HT-29 (cell line): ENCODE measurements at regions not wholly inside any gene's neighbourhood (a gene's known extent, or its start where the extent isn't known, plus 50 kb on each side); places are given as distances from the start of the nearest gene placed in this dataset.

Experiments
- DNase-seq: peaks from one replicate; pipeline ENCODE4 v3.0.0-alpha.2; 2015; ENCODE audit warnings: low spot score

DNA sequence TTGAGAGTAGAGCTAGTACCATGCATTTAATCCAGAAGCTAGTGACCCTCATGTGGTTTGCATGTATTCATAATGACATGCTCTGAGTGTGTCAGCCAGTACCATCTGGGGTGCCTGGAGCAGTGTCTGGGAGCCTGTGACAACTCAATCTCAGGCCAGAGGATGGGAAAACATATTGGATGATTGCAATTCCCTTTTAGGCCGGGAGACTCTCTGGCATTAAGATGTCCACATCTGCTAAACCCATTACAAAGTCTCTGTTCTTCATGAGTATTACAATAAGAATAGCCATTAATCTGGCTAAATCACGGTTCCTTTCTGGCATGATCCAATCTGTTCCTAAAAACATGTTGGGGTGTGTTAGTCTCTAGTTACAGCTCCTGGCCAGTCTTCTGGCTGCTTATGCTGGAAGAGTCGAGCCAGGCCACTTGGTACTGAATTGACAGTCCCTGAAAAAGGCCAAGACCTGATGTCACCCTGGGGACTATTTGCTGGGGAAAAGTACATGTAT lies 475.7 kb downstream of the ENC1 start:
- DNase-seq = no peak

GRCh38 chr5:74162524-74162923 lies 478.0 kb downstream of the ENC1 start:
- DNase-seq = no peak

DNA sequence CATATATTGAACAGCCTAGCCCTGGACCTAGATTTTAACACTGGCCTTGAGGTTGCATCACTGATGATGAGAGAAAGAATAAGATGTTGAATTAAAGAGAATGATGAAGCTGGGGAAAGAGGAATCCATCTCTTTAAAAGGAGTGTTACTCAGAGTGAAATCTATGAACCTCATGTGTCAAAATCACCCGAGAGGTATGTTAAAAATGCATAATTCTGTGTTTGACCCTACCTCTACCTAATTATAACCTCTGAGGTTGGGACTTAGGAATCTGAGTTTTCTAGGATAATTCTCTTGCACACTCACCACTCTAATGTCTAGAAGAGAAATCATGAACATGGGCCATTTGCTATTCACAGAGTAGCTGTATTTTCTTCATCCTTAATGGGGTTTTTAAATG lies 479.4 kb downstream of the ENC1 start:
- no peak for DNase-seq

GRCh38 chr5:74156728-74157383 lies 483.7 kb downstream of the ENC1 start:
- no peak for DNase-seq

GRCh38 chr5:74155501-74155900 lies 485.0 kb downstream of the ENC1 start:
- no peak for DNase-seq

- DNase-seq = no peak
Measured at GRCh38 chr5:74154526-74154925, 486.0 kb downstream of the ENC1 start.

- DNase-seq = no peak
Measured at GRCh38 chr5:74153255-74153790, 487.2 kb downstream of the ENC1 start.

GRCh38 chr5:74152625-74153254 lies 487.8 kb downstream of the ENC1 start:
- no peak for DNase-seq

DNA sequence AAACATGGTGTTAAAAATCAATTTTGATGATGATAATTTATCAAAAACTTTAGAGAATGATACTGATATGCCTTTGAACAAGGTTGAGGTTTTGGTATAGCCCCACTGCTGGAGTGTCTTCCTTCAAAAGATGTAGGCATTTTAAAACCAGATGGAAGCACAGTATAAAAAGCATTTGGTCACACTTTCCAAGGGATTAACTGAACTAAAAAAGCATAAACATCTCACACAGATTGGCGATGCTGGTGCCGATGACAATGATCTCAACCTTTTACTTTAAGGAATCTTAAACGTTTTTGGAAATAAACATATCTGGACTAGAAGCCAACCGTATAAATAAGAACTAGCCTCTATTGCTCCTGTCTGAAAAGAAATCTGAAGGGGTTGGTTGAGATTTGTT lies 488.4 kb downstream of the ENC1 start:
- DNase-seq = no peak

- peak; percentile 13 for DNase-seq
Measured at GRCh38 chr5:74149395-74149794, 491.1 kb downstream of the ENC1 start.

DNA sequence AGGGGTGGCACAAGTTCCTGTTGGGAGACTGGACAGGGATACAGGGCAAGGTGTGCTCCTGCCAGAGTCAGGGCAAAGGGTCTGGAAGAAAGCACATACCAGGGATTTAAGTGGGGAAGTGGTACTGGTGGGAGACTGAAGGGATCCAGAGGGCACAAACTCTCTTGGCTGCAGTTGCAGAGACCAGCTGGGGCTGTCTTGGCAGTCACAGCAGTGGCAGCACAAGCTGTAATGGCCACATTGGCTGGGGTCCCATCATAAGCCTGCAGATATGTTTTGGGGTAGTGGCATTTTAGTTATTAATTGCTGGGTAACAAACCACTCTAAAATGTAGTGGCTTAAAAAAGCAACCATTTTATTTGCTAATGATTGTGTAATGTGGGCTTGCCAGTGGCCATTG lies 492.2 kb downstream of the ENC1 start:
- no peak for DNase-seq

DNA sequence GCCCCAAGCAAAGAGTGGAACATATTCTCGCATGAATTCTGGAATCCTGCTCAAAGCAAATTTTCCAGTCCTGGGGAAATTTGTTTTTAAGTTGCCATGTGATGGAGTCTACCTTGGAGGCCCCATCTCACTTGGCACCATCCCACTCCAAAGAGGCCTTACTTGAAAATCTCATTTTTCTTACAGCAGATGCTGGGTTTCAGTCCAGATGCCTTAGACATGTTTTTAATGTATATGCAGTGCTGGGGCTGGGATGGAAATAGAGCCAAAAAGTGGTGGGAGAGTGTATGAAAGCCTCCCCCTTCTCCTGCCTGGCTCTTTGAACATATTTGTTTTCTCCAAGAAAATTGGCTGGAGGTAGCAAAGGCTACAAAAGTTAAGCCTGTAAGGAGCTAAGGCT lies 493.7 kb downstream of the ENC1 start:
- no peak for DNase-seq

DNA sequence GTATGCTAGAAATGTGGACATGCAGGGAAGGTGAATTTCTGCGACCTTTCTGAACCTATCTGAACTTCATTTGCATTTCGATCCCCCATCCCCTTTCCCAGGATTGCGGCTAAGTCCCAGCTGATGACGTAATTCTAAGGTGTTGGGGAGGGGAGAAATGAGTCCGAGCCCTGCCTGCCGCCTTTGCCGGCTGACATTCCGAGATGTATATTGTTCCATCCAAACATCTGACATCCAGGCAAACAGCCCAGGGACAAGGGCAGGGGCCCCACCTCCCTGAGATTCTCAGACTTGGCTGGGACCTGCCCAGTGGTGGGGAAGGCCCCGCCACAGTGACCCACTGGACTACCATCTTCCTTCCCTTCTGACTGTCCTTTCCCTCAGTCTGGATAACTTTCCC lies 494.6 kb downstream of the ENC1 start:
- DNase-seq = no peak

- no peak for DNase-seq
Measured at GRCh38 chr5:74143721-74144330, 496.7 kb downstream of the ENC1 start.

GRCh38 chr5:74143151-74143550 lies 497.4 kb downstream of the ENC1 start:
- DNase-seq = no peak

DNA sequence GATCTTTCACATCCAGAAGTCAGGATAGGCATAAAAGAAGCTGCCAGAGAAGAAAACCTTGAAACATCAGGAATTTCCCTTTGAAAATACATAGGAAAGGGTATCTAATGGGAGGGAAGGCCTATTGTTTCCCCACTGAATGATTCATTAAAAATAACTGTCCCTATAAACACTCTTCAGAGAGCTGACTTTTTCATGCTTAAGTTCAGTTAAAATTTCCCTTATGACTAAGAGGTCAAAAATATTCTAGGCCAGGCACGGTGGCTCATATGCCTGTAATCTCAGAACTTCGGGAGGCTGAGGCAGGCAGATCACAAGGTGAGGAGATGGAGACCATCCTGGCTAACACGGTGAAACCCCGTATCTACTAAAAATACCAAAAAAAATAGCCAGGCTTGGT lies 499.5 kb downstream of the ENC1 start:
- no peak for DNase-seq

- DNase-seq = no peak
Measured at GRCh38 chr5:74140409-74140808, 500.1 kb downstream of the ENC1 start.

GRCh38 chr5:74139589-74139988 lies 500.9 kb downstream of the ENC1 start:
- DNase-seq = no peak

GRCh38 chr5:74138721-74139120 lies 501.8 kb downstream of the ENC1 start:
- no peak for DNase-seq

- no peak for DNase-seq
Measured at GRCh38 chr5:74136276-74136825, 504.2 kb downstream of the ENC1 start.

DNA sequence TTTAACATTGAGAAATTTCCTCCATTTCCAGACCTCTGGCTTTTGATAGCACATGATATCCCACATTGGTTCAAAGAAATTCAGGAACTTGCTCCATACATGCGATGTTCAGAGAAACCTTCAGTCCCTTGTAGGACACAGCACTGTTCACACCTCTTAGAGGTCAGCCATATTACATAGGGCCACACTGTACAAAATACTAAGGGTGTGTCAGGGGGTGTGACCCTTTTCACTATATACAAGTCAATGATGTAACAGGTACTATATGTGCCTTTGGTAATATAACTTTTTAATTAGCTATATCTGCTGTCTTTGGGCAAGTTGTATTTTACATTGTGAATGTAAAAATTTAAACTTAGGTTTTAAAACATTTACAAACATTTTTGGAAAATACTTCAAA lies 505.5 kb downstream of the ENC1 start:
- no peak for DNase-seq

GRCh38 chr5:74132485-74132884 lies 506.5 kb downstream of the ARHGEF28 start:
- DNase-seq = no peak

- no peak for DNase-seq
Measured at GRCh38 chr5:74131250-74131649, 505.3 kb downstream of the ARHGEF28 start.
